Pancreas (tissue), 10 donors: ENCODE measurements at regions not wholly inside any gene's neighbourhood (a gene's known extent, or its start where the extent isn't known, plus 50 kb on each side); places are given as distances from the start of the nearest gene placed in this dataset.

Source experiments
- ATAC-seq, 4 donors: fragments of 200-7000 bp; cut with Tn5 transposase; one replicate each; pipeline versions ENCODE4 v1.8.0 to v1.9.1; 2020; ENCODE audit warnings: mild to moderate bottlenecking in 4 of 4, moderate library complexity in 4 of 4
- DNase-seq, 6 donors: peaks; one replicate each; pipeline ENCODE4 v3.0.0-alpha.2; 2020
- FAIRE-seq: peaks from 2 replicates; lab custom pipeline; 2012; peaks lifted over from hg19 to GRCh38; lab: Jason Lieb, UNC
- H3K27ac ChIP-seq, 4 donors: fragments of 200-600 bp; sonication (generic); 1 replicate in 3 of 4; 2 replicates in 1 of 4; pipeline versions ENCODE4 v1.5.0 to v1.8.0; 2020
- H3K27me3 ChIP-seq, 4 donors: fragments of 200-600 bp; one replicate each; pipeline ENCODE4 v1.8.0; 2021
- H3K36me3 ChIP-seq, 3 donors: fragments of 200-600 bp; sonication (generic) in 1 of 3; one replicate each; pipeline versions ENCODE4 v1.5.0 to v1.8.0; 2020 to 2021
- H3K4me1 ChIP-seq, 3 donors: fragments of 200-600 bp; one replicate each; pipeline ENCODE4 v1.8.0; 2021
- H3K4me3 ChIP-seq, 4 donors: fragments of 200-600 bp; sonication (generic) in 2 of 4; one replicate each; pipeline versions ENCODE4 v1.5.0 to v1.8.0; 2020 to 2021
- H3K9me3 ChIP-seq, 4 donors: fragments of 200-600 bp; one replicate each; pipeline ENCODE4 v1.8.0; 2021
- WGBS, 2 donors: extraction: QIAGEN DNeasy Blood & Tissue Kit; methylation state at CpG; one replicate each; pipeline ENCODE4 v1.1.7; 2013; 5-methylcytosine and 5-hydroxymethylcytosine counted together
- intact Hi-C, 3 donors: fragments of 100-400 bp; cut with DNase I; formaldehyde crosslinking; loops; one replicate each; pipeline versions ENCODE4 v1.11.1 to v1.14.2; 2022
- TF ChIP-seq, protein P1 (sequence below), 4 donors: fragments of 200-600 bp; sonication (generic) in 3 of 4; IDR thresholded peaks; one replicate each; pipeline versions ENCODE4 v1.5.0 to v1.8.0; 2021; ENCODE audit warnings: antibody characterized with exemption in 4 of 4
- donor health status: healthy with polysubstance abuse.
- donor health status: DM: no; HTN: no; CAD: no; lungs with moderate emphysema.
- donor health status: DM: no; HTN: no; CAD: no.
- donor health status: control.
- donor health status: control.
- donor health status: Bipolar disorder and iron deficiency.
- donor health status: DM: yes; HTN: yes; CAD: no.
- donor health status: DM: no; HTN: no; CAD: no.
- donor health status: DM: no; HTN: no; CAD: no.
- donor health status: DM: yes; HTN: yes; CAD: no.

DNA sequence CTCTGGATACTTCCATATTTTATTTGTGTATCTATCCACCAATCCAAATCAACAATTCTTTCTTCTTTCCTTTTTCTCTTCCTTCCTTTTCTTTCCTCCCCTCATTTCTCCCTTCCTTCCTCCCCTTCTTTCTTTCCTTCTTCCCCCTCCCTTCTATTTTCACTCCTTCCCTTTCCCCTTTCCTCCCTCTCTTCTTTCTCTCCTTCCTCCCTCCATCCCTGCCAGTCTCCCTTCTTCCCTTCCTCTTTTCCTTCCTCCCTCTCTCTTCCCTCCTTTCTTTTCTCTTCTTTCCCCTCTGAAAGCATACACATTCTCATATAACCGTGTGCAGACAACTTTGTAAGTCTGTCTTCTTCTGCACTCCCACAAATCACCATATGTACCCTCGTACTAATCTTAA is 382.3 kb upstream of the MAF start:
- TF ChIP-seq, protein P1, sequence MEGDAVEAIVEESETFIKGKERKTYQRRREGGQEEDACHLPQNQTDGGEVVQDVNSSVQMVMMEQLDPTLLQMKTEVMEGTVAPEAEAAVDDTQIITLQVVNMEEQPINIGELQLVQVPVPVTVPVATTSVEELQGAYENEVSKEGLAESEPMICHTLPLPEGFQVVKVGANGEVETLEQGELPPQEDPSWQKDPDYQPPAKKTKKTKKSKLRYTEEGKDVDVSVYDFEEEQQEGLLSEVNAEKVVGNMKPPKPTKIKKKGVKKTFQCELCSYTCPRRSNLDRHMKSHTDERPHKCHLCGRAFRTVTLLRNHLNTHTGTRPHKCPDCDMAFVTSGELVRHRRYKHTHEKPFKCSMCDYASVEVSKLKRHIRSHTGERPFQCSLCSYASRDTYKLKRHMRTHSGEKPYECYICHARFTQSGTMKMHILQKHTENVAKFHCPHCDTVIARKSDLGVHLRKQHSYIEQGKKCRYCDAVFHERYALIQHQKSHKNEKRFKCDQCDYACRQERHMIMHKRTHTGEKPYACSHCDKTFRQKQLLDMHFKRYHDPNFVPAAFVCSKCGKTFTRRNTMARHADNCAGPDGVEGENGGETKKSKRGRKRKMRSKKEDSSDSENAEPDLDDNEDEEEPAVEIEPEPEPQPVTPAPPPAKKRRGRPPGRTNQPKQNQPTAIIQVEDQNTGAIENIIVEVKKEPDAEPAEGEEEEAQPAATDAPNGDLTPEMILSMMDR (IDR thresholded peaks at IDR 0.05) = no peak
- no peak overlapping the region for H3K4me3 ChIP-seq
- H3K9me3 ChIP-seq = no peaks in the 10 kb centered on the region
- H3K27ac ChIP-seq = no peak overlapping the region
- H3K4me1 ChIP-seq = no peaks in the 10 kb centered on the region
- WGBS, 2 donors = 56 to 71% methylated on average over 2 of the region's 2 CpGs
- no peaks in the 10 kb centered on the region for H3K27me3 ChIP-seq
- ATAC-seq (no peak), DNase-seq (no peak), FAIRE-seq (no peak)
- no peaks in the 10 kb centered on the region for H3K36me3 ChIP-seq
- intact Hi-C loops = no loop called here

DNA sequence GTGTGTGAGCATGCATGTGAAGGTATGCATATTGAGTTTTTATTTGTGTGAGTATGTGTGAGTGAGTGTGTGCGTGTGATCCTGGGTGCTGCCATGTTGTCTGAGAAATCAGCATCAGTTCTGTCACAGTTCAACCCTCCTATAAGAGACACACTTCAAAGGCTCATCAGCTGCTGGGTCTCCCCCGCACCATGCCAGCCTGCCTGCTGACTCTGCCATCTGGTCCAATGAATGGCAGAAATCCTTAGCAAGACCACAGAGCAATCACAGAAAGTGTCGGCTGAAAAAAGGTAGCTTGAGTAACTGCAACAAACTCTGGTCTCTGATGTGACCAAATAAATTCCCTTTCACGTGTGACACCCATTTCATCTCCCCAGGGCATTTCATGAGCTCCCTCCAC is 381.8 kb upstream of the MAF start:
- ATAC-seq = no peak
- TF ChIP-seq, protein P1 (IDR thresholded peaks at IDR 0.05) = no peak
- FAIRE-seq = no peak
- DNase-seq = no peak
- Histone ChIP-seq H3K4me3 (no peak overlapping the region), H3K36me3 (no peaks in the 10 kb centered on the region), H3K27me3 (no peaks in the 10 kb centered on the region), H3K9me3 (no peaks in the 10 kb centered on the region), H3K4me1 (no peaks in the 10 kb centered on the region), H3K27ac (no peak overlapping the region)
- 75 to 83% methylated on average over 4 of the region's 4 CpGs for WGBS, 2 donors
- intact Hi-C loops = no loop called here

- no peaks in the 10 kb centered on the region for H3K36me3 ChIP-seq
- DNase-seq = no peak
- no peak overlapping the region for H3K4me3 ChIP-seq
- no peak overlapping the region for H3K27ac ChIP-seq
- 78 to 92% methylated on average over 4 of the region's 4 CpGs for WGBS, 2 donors
- no peak for FAIRE-seq
- intact Hi-C loops = no loop called here
- no peaks in the 10 kb centered on the region for H3K9me3 ChIP-seq
- H3K27me3 ChIP-seq = no peaks in the 10 kb centered on the region
- no peaks in the 10 kb centered on the region for H3K4me1 ChIP-seq
- TF ChIP-seq, protein P1 (IDR thresholded peaks at IDR 0.05) = no peak
- ATAC-seq = no peak
Observed at GRCh38 chr16:79981814-79982213, 381.3 kb upstream of the MAF start.

DNA sequence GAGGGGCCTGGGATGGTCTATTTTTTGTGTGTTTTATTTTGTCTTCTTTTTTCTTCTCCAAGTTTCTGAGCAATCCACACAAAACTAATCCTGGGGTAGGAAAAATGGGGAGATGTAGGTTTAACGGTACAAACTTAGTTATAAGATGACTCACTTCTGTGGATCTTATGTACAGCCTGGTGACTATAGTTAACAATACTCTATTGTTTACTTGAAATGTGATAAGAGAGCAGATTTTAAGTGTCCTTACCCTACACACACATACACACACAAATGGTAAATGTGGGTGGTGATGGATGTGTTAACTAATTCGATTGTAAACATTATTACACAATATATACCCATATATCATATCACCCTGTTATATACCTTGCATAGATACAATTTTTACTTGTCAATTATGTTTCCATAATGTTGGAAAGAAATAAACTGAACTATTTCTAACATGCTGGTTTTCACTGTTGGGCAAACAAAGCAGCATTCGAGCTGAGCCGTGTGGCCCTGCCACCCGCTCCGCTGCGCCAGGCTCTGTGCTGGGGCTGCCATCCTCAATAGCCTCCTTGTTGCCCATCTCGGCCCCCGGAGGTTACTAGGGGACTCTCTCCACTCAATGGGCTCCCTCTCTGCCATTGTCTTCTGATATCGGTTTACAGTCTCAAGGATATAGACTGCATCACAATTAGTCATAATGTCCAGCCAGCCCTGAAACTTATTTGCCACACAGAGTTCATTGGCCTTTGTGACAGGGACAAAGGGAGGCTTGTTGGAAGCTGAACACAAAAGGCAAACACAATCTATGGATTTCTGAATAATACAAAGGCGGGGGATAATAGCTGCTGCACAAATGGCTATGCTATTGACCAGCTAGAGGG is 380.3 kb upstream of the MAF start:
- WGBS, 2 donors = 65 to 70% methylated on average over 11 of the region's 11 CpGs
- no peak for FAIRE-seq

More for the DNA sequence above, 380.3 kb upstream of the MAF start:
- Histone ChIP-seq H3K36me3 (no peaks in the 10 kb centered on the region), H3K4me1 (no peaks in the 10 kb centered on the region), H3K9me3 (no peaks in the 10 kb centered on the region), H3K27me3 (no peaks in the 10 kb centered on the region), H3K27ac (no peak overlapping the region), H3K4me3 (no peak overlapping the region)
- TF ChIP-seq, protein P1 (IDR thresholded peaks at IDR 0.05) = no peak
- DNase-seq (no peak), ATAC-seq (no peak)
- intact Hi-C loops = no loop called here
